Stimulated activated CD4-positive, alpha-beta T cell treated with anti-CD3 and anti-CD28 coated beads, TNF-alpha, amount 100 ng/mL, for 24 hours (primary cell): ENCODE measurements at regions not wholly inside any gene's neighbourhood (a gene's known extent, or its start where the extent isn't known, plus 50 kb on each side); places are given as distances from the start of the nearest gene placed in this dataset.
A peak's percentile ranks its signal among the peaks of the same experiment; 100 is the strongest.

Experiments
- DNase-seq, 3 experiments: peaks; one replicate each; pipeline ENCODE4 v3.0.0-alpha.2; 2020; ENCODE audit warnings: low read depth in 3 of 3

GRCh38 chr11:45062974-45063635 is 83.3 kb upstream of the PRDM11 start:
- no peak for DNase-seq

GRCh38 chr11:45063669-45064068 is 82.8 kb upstream of the PRDM11 start:
- no peak for DNase-seq

GRCh38 chr11:45067966-45068365 is 78.5 kb upstream of the PRDM11 start:
- DNase-seq = no peak

- no peak for DNase-seq
Observed at GRCh38 chr11:45071232-45071631, 75.2 kb upstream of the PRDM11 start.

GRCh38 chr11:45073685-45074141 is 72.7 kb upstream of the PRDM11 start:
- no peak for DNase-seq

GRCh38 chr11:45075519-45075918 is 70.9 kb upstream of the PRDM11 start:
- no peak for DNase-seq

DNA sequence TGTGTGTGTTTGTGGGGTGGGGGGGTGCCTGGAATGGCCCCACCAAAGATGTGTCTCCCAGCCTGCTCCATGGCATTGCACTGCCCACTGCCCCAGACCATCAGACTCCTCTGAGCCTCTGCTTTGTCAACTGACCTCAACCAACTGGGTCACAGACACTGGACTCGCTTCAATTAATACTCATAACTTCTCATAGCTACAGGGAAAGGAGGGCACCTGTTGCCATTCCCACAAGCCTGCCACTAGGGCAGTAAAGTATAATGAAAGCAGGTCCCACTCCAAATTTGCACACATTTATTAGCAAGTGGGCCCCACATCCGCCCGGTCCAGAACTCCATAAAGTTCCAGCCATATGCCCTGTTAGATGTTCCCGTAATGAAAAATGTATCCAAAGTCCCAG is 70.5 kb upstream of the PRDM11 start:
- no peak for DNase-seq

DNA sequence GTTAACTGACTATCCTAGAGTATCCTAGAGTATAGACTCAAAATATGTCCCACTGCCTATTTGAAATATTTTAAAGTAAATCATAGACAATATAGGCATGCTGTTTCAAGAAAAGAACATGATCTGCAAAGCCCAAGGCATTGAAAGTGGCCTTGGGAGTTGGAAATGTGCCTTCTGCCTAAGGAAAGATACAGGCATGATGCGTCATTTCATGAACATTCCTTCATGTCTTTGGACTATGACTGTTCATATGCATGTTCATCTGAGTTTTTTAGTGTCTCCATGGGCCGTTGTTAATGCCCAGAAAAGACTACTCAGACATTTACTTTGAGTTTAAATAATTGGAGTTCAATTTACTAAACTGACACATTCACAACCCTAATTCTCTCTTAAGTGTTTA is 69.7 kb upstream of the PRDM11 start:
- no peak for DNase-seq

DNA sequence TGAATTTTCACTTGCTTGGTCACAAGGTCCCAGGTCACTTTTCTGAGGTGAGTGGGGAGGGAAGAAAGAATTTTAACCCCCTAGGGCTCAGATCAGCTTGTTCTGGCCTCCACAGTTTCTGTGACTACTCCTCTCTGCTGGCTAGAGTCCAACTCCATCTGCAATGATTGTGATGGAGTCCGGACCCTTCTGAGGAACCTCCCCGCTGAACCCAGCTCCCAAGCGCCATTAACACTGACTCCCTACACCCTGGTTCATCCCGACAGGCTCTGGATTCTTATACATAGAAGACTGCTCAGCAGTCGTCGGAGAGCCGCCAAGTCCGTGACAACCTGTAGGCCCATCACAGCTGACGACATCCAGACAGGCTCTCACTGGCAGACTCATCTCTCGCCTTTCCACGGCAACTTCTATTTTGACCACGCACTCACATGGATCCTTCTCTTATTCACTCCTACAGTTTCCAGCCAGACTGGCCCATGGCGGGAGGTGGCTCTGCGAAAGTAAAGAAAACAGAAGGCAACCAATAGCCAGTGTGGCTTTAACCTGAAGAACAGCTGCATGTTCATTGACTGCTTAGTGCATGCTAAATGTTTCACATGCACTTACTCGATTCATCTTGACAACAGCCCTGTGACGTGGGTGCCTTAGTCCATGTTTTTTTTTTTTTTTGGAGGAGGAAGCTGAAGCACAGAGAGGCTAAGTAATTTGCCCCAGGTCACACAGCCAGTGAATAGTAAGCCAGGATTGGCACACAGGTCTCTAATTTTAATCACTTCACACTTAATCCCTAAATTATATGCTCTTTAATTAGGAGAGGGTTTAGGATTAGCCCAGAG is 68.0 kb upstream of the PRDM11 start:
- DNase-seq = no peak

DNA sequence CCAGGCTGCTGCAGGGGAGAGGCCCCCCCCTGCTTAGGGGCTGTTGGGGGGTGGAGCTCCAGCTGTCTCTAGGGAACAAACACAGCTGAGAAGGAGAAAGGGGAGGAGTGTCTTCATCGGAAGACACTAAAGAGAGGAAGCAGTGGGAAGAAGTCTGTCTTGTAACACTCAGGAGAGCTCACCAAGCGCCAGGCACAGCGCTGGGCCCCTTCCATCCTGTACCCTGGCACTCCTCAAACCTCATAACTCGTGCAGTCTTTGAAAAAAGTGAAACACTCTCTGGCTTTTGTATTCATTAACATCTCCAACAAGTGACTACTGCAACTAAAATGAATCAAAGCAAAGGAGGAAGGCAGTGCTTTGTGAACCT is 67.4 kb upstream of the PRDM11 start:
- DNase-seq = no peak

GRCh38 chr11:45079567-45079942 is 66.9 kb upstream of the PRDM11 start:
- no peak for DNase-seq

DNA sequence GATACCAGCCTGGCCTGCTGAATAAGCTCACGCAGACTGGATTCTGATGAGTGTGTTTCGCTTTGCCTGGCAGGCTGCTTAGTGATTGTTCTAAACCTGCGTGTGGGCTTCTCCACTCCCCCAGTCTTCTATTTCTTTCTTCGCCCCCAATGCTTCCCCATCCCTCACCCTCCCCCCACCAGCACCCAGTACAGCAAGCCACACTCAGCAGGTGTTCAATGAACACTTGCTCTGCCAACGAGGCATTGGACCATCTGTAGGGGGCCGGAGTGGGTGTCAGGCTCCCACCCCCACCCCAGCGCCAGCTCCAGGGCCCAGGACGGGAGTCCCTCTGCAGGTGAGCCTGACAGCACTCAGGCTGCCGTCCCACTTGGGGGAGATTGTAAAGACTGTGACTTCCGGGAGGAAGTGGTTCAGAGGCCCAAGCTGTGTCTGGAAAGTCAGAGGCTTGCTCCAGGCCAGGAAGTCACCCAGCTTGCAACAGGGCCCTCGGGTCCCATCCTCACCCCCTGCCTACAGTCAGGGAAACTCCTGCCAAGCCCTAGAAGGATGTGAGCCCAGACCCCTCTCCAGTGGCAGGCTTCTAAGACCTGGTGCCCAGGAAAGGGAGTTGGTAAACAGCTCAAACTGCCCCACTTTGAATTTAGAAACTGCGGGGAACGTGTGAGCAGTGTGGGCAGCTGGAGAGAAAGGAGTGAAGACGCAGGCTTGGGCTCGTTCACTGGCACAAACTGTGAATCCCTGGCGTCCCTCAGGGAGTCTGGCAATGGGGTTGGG is 66.3 kb upstream of the PRDM11 start:
- DNase-seq = peak; percentile 25 to 47 (median 28)

GRCh38 chr11:45082744-45083543 is 63.5 kb upstream of the PRDM11 start:
- DNase-seq = no peak

DNA sequence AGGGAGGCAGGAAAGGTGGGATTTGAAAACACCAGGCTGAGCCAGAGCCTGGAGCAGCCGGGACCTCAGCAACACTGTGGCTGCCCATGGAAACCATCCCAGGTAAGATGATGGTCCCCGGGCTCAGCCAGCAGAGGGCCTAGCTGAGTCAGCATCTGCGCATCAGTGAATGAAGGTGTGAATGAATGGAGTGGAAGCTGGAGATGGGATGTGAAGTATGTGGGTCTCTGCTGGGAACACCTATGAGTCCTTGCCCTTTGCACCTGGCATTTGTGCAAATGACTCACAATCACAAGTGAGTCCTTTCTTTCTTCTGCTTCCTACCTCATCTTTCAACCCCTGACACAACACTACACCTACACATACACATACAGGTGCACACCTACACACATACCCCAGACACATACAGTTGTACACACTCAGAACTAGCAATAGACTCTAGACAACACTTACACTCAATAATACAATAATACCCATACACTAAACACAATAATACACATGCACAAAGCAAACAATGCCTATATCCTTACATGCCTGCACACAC is 62.8 kb upstream of the PRDM11 start:
- no peak for DNase-seq

DNA sequence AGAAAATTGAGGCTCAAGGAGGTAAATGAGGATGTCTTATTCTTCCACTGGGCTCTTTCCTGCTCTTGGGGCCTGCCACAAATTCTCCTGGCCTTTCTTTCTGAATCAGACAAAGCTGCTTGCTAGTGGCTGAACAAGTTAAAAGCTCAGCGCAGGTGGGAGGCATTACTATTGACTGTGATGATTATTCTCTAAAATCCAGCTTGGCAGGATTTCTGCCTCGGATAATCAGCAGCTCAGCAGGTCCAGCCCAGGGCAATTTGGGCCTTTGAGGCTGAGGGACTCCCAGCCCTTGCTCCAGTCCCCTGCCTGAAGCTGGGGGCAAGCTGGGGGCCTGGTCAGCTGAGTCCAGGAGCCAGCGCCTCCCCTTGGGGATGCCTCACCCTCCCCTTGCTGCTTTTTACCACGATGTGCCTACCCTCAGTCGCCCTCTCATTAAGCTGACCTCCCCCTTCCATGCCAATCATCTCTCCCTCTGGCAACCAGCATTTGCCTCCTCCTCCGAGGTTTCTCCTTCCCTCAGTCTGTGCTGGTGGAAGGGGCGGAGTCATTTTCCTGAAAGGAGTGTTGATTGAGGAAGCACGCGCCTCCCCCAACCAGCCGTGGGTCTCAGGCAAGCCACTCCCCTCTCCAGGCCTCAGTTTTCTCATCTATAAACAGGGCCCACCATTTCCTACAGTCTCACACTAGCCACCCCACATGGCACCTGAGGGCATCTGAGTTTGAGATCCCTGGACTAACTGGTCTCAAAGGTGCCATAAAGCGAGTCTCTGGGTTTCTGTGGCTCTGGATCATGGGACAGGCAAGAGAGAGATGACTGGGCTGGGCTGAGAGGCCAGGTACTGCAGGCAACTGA is 60.6 kb upstream of the PRDM11 start:
- no peak for DNase-seq

GRCh38 chr11:45086526-45086925 is 59.9 kb upstream of the PRDM11 start:
- DNase-seq = no peak

DNA sequence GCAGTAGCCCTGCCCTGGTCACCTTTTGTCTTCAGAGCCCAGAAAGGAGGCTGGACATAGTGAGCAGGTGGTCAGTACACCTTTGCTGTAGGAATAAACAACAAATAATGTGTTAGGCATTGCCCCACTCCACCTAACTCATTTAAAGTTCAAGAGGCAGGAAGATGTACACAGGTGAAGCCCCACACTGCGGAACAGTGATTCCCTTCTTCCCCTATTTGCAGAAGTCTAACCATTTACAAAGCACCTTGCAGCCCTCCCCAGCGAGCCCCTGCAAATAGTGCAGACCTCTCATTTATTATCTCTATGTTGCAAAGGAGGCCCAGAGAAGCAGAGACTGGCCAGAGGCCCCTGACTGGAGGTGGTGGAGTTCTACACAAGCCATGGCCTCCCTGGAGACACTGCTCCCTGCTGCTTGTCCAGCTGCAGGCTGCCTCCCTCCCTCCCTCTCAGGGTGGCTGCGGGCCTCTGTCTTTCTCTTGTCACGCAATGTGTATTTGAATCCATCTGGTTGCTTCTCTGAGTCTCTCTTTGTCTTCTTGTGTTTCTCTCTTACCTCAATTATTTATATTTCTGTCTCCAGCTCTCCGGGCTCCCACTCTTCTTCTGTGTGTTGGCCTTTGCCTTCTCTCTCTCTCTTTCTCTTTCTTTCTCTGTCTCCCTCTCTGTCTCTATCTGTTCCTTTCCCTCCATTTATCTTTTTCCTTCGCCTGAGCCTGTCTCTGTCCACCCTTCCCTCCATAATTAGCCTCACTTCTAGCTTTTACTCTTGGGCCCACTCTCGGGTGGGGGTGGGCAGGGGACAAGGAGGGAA is 59.1 kb upstream of the PRDM11 start:
- DNase-seq = no peak

DNA sequence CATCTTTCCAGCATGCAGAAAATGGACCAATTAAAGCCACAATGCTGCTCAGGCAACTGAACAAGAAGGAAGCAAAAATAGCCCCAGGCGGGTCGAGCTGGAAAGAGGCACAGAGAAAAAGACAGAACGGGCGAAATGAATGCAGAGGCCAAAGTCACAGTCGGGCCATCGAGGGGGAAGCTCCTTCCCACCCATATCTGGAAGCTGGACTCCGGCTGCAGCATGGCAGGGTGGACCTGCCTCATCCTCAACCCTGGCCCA is 58.6 kb upstream of the PRDM11 start:
- DNase-seq = no peak

- DNase-seq = no peak
Observed at GRCh38 chr11:45089251-45089650, 57.2 kb upstream of the PRDM11 start.
